ENCODE measurements at regions not wholly inside any gene's neighbourhood (a gene's known extent, or its start where the extent isn't known, plus 50 kb on each side); places are given as distances from the start of the nearest gene placed in this dataset.
"Not testable (repeated sequence)": the region's sequence is repeated elsewhere in the genome, so short reads cannot be mapped to it uniquely, and the experiment has no call there.

DNA sequence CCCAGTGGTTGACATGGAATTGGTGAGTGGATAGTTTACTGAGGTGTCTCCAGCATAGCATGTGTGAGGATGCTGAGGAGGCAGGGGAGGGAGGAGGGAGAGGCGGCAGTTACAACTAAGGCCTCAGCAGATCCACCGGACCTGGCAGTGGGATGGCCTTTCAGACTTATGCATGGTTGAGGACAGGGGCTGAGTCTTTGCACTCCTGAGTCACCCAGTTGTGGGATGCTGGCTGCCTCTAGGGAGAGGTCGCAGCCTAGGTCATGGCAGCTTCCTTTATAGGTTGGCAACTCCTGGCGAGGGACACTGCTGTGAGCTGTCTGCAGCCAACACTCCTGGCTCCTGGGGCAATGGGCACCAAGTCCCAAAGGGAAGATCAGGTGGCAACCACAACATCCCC is 380.3 kb downstream of the PREX1 start:
- Histone ChIP-seq H3K27ac (no peak overlapping the region), H3K4me3 (no peak overlapping the region)
- TF ChIP-seq, protein P1, sequence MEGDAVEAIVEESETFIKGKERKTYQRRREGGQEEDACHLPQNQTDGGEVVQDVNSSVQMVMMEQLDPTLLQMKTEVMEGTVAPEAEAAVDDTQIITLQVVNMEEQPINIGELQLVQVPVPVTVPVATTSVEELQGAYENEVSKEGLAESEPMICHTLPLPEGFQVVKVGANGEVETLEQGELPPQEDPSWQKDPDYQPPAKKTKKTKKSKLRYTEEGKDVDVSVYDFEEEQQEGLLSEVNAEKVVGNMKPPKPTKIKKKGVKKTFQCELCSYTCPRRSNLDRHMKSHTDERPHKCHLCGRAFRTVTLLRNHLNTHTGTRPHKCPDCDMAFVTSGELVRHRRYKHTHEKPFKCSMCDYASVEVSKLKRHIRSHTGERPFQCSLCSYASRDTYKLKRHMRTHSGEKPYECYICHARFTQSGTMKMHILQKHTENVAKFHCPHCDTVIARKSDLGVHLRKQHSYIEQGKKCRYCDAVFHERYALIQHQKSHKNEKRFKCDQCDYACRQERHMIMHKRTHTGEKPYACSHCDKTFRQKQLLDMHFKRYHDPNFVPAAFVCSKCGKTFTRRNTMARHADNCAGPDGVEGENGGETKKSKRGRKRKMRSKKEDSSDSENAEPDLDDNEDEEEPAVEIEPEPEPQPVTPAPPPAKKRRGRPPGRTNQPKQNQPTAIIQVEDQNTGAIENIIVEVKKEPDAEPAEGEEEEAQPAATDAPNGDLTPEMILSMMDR (IDR thresholded peaks at IDR 0.05): no peak
- no peak for DNase-seq (ENCODE audit: low spot score)

DNA sequence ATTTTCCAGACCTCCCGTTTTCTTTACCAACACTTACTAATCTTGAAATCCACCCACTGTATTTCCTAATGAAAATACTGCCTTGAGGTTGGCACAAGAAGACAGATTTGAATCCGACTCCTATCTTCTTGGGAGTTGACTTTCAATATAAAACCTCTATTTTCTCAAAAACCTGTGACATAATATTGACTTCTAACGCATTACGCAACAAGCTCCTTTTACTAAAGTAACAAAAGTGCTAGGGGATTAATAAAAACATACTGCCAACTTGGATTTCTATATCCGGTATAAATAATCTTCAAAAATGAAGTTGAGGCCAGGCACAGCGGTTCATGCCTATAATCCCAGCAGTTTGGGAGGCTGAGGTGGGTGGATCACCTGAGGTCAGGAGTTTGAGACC is 382.0 kb downstream of the PREX1 start:
- no peak overlapping the region for H3K4me3 ChIP-seq
- TF ChIP-seq, protein P1 (IDR thresholded peaks at IDR 0.05): no peak
- no peak overlapping the region for H3K27ac ChIP-seq
- no peak for DNase-seq (ENCODE audit: low spot score)

DNA sequence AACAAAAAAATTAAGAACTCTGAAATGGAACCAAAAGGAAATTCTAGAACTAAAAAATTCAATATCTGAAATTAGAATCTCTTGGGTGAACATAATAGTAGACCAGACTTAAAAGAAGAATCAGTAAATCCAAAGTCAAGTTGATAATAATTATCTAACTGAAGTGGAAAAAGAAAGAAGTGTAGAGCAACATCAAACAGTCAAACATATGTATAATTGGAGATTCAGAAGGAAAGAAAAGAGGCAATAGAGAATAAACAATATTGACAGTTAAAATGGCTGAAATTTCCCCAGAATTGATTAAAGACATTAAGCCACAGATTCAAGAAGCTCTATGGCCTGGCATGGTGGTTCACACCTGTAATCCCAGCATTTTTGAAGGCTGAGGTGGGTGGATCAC is 383.6 kb downstream of the PREX1 start:
- Histone ChIP-seq H3K27ac (no peak overlapping the region), H3K4me3 (no peak overlapping the region)
- no peak for DNase-seq (ENCODE audit: low spot score)
- TF ChIP-seq, protein P1 (IDR thresholded peaks at IDR 0.05): no peak

DNA sequence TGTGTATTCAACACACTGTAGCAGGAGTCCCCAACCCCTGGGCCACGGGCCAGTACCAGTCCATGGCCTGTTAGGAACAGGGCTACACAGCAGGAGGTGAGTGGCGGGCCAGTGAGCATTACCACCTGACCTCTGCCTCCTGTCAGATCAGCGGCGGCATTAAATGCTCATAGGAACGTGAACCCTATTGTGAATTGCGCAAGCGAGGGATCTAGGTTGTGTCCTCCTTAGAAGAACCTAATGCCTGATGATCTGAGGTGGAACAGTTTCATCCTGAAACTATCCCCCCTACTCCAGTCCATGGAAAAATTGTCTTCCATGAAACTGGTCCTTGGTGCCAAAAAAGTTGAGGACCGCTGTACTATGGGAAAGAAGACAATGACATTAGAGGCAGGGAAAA is 386.9 kb downstream of the PREX1 start:
- DNase-seq (ENCODE audit: low spot score): no peak
- TF ChIP-seq, protein P1 (IDR thresholded peaks at IDR 0.05): no peak
- H3K27ac ChIP-seq: no peak overlapping the region
- no peak overlapping the region for H3K4me3 ChIP-seq

- not testable (repeated sequence) for DNase-seq (ENCODE audit: low spot score); H3K27ac ChIP-seq
Observed at GRCh38 chr20:48440261-48440660, 387.5 kb downstream of the PREX1 start.

GRCh38 chr20:48437146-48437545 is 390.7 kb downstream of the PREX1 start:
- no peak overlapping the region for H3K4me3 ChIP-seq
- TF ChIP-seq, protein P1 (IDR thresholded peaks at IDR 0.05): no peak
- DNase-seq (ENCODE audit: low spot score): no peak
- H3K27ac ChIP-seq: no peak overlapping the region

More at GRCh38 chr20:48440261-48440660, 387.5 kb downstream of the PREX1 start:
- H3K4me3 ChIP-seq: not testable (repeated sequence)

GRCh38 chr20:48436609-48437008 is 391.2 kb downstream of the PREX1 start:
- not testable (repeated sequence) for H3K4me3 ChIP-seq; DNase-seq (ENCODE audit: low spot score)

GRCh38 chr20:48433178-48433577 is 394.6 kb downstream of the PREX1 start:
- TF ChIP-seq, protein P1 (IDR thresholded peaks at IDR 0.05): no peak
- DNase-seq (ENCODE audit: low spot score): no peak
- H3K4me3 ChIP-seq: no peak overlapping the region
- no peak overlapping the region for H3K27ac ChIP-seq

More at GRCh38 chr20:48436609-48437008, 391.2 kb downstream of the PREX1 start:
- H3K27ac ChIP-seq: not testable (repeated sequence)
